GM19043 (cell line): ENCODE measurements at regions not wholly inside any gene's neighbourhood (a gene's known extent, or its start where the extent isn't known, plus 50 kb on each side); places are given as distances from the start of the nearest gene placed in this dataset.
"Not testable (repeated sequence)": the region's sequence is repeated elsewhere in the genome, so short reads cannot be mapped to it uniquely, and the experiment has no call there.

Source experiments
- ATAC-seq: cut with Tn5 transposase; IDR thresholded peaks from one replicate; pipeline ENCODE4 v1.9.1; 2021; ENCODE audit warnings: low read depth; ENCODE audit not compliant: unreplicated experiment

DNA sequence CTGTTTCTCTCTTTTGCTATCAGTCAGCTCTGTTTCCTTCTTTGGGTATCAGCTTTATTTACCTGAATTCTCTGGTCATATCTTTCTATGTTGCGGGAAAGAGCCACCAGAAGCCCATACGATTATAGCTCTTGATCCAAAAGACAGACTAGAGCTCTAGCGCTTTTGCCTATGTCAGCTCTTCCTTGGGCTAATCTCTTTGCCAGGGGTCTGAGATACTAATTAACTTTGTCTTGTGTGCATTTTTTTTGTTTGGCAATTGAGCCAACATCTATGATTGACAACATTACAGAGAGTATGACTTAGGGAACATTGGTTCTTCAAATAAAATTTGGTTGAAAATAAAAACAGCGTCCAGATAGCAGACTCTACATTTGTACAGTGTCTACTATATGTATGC is 603.0 kb downstream of the KCTD16 start:
- no peak for ATAC-seq

DNA sequence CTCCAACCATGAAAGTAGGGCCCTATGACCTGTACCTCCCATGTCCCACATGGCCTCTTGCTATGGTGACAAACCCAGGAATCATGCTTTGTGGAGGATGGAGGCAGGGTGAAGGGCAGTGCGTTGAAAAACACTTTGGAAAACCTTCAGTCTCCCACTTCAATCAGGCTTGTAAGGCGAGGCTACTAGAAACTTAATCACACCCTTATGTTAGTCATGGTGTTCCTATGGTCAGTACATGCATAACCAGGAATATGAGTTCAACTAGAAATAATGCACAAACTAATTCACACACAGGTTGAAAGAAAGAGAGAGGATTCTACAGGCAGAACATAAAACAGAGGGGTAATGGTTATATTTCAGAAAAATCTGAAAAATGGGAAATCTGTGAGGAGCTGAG is 601.1 kb downstream of the KCTD16 start:
- no peak for ATAC-seq

- no peak for ATAC-seq
These were observed 571.7 kb downstream of the KCTD16 start for GRCh38 chr5:144742361-144742760.

DNA sequence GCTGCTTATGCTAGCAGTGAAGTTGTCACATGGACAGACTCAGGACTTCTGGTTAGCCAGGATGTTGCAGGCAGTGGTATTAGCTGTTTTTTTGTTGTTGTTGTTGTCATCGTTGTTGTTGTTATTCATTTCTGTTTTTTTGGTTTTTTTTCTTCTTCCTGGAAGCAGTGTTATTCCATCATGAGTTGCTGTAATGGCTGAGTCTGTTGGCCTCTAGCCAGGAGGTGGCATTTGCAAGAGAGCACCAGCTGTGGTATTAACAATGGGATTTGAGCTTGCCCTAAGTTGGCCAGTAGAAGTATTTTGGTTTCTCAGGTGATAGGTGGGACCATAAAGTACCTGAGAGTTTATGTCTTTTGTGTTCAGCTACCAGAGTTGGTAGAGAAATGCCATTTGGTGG is 561.1 kb downstream of the KCTD16 start:
- no peak for ATAC-seq

- peak; percentile 91 for ATAC-seq
These were observed 541.4 kb downstream of the KCTD16 start for GRCh38 chr5:144712090-144712489.

GRCh38 chr5:144711172-144711571 is 540.5 kb downstream of the KCTD16 start:
- no peak for ATAC-seq

DNA sequence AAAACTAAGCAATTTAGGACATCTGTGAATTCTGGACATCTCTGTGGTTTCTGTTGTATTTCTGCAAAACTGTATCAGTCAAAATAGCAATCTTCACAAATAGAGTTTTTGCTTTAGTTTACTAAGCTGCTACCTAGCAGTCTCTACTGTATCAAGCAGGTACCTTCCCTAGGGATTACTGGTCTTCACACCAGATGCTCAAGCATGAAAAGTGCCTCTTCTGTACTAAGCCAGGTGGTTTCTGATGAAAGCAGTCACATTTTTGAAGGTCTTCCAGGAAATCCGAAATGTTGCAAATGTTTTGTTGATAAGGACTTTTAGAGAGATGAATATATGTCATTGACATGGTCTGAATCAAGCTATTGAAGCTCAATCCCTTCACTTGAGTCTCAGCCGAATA is 540.0 kb downstream of the KCTD16 start:
- no peak for ATAC-seq

DNA sequence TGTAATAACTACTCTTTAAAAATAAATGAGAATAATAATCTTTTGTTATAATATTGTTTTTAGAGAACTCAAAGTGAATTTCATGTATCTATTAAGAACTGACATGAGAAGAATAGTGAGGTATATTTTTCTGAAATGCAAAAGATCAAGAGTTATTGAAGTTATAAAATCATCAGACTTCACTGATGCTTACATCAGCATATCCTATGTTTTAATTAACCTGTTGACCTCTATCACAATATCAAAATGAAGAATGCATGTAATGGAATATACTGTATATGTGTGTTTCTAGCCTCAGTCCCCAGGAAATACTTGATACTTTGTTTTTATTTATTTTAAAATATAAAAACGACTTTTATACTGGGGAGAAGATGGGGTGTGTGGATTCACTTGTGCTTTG is 533.1 kb downstream of the KCTD16 start:
- ATAC-seq, result no peak

GRCh38 chr5:144698484-144698883 is 527.8 kb downstream of the KCTD16 start:
- ATAC-seq, result no peak

GRCh38 chr5:144697847-144698262 is 527.2 kb downstream of the KCTD16 start:
- ATAC-seq, result no peak

DNA sequence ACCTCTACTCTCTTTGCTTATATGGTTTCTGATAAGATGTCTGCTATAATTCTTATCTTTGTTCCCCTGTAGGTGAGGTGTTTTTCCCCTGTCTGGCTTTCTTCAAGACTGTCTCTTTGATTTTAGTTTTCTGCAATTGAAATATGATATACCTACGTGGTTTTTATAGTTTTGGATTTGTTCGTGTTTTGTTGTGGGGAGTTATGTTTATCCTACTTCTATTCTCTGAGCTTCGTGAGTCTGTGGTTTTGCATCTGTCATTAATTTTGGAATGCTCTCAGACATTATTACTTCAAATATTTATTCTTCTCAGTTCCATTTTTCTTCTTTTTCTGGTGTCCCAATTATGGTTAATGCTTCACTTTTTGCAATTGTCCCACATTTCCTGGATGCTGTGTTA is 521.3 kb downstream of the KCTD16 start:
- no peak for ATAC-seq

DNA sequence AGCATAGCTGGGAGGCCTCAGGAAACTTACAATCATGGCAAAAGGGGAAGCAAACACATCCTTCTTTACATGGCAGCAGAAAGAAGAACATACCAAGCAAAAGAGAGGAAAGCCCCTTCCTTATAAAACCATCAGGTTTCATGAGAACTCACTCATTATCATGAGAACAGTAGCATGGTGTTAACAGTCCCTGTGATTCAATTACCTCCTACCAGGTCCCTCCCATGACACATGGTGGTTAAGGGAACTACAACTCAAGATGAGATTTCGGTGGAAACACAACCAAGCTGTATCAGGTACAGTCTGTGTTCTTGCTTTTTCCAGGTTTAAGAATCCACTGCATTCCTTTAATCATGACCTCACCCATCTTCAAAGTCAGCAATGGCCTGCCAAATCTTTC is 514.2 kb downstream of the KCTD16 start:
- no peak for ATAC-seq

GRCh38 chr5:144680711-144681110 is 510.0 kb downstream of the KCTD16 start:
- ATAC-seq, result no peak

GRCh38 chr5:144671066-144671465 is 500.4 kb downstream of the KCTD16 start:
- no peak for ATAC-seq

- ATAC-seq, result no peak
These were observed 489.1 kb downstream of the KCTD16 start for GRCh38 chr5:144659634-144660227.

GRCh38 chr5:144644317-144644716 is 473.6 kb downstream of the KCTD16 start:
- ATAC-seq, result no peak

- ATAC-seq, result no peak
These were observed 468.1 kb downstream of the KCTD16 start for GRCh38 chr5:144638787-144639186.

DNA sequence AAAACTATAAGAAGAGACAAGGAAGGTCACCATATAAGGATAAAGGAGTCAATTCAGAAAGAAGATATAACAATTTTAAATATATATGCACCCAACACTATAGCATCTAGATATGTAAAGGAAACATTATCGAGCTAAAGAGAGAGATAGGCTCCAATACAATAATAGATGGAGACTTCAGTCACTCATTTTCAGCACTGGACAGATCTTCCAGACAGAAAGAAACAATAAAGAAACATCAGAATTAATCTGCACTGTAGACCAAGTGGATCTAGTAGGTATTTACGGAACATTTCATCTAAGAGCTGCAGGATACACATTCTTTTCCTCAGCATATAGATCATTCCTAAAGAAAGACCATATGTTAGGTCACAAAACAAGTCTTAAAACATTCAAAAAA is 463.5 kb downstream of the KCTD16 start:
- ATAC-seq, result no peak

- ATAC-seq, result no peak
These were observed 427.9 kb downstream of the KCTD16 start for GRCh38 chr5:144598451-144599068.

- ATAC-seq, result no peak
These were observed 425.8 kb downstream of the KCTD16 start for GRCh38 chr5:144596517-144596916.

- ATAC-seq, result no peak
These were observed 424.2 kb downstream of the KCTD16 start for GRCh38 chr5:144594919-144595318.

GRCh38 chr5:144594234-144594633 is 423.6 kb downstream of the KCTD16 start:
- ATAC-seq, result not testable (repeated sequence)

DNA sequence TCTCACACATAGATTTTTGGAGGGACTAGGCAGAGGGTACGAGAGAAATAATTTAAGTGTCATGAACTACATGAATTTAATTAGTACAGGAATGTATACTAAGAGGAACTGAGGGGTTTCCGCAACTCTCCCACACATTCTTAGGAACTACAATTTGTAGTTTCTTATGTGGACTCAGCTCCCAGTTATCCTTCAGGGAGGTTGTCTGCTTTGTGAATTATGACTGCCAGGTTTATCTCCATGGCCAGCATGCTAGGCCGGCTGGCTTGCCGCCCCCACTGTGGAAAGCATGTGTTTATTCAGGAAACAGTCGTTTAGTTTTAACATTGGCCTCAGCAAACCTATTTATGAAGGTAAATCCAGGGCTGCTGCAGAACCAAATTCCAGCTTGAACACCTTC is 415.0 kb downstream of the KCTD16 start:
- no peak for ATAC-seq
